H9 (cell line): ENCODE measurements at regions not wholly inside any gene's neighbourhood (a gene's known extent, or its start where the extent isn't known, plus 50 kb on each side); places are given as distances from the start of the nearest gene placed in this dataset.

Experiments
- DNase-seq: peaks from one replicate; pipeline ENCODE4 v3.0.0-alpha.2; 2017
- H2AFZ ChIP-seq: one replicate; pipeline ENCODE4 v1.6.1; 2013; ENCODE audit warnings: mild to moderate bottlenecking, low read length, control low read depth, moderate library complexity
- H2AK5ac ChIP-seq: 2 replicates; pipeline ENCODE4 v1.6.1; 2013; ENCODE audit warnings: low read length, control low read depth, mixed read lengths; ENCODE audit not compliant: insufficient read length
- H2BK120ac ChIP-seq: one replicate; pipeline ENCODE4 v1.6.1; 2013; ENCODE audit warnings: low read depth, mild to moderate bottlenecking, low read length, control low read depth, inconsistent platforms; ENCODE audit not compliant: poor library complexity, severe bottlenecking
- H2BK12ac ChIP-seq: 2 replicates; pipeline ENCODE4 v1.6.1; 2013; ENCODE audit warnings: low read length, control low read depth, mixed read lengths, low read depth; ENCODE audit not compliant: insufficient read length
- H2BK15ac ChIP-seq: 2 replicates; pipeline ENCODE4 v1.6.1; 2013; ENCODE audit warnings: low read depth, low read length, control low read depth
- H2BK20ac ChIP-seq: one replicate; pipeline ENCODE4 v1.6.1; 2013; ENCODE audit warnings: low read depth, mild to moderate bottlenecking, low read length, control low read depth, inconsistent platforms; ENCODE audit not compliant: poor library complexity, severe bottlenecking
- H2BK5ac ChIP-seq: 2 replicates; pipeline ENCODE4 v1.6.1; 2013; ENCODE audit warnings: low read length, control low read depth, mixed read lengths; ENCODE audit not compliant: insufficient read length
- H3K14ac ChIP-seq: 2 replicates; pipeline ENCODE4 v1.6.1; 2013; ENCODE audit warnings: low read length, control low read depth; ENCODE audit not compliant: insufficient read depth
- H3K18ac ChIP-seq: 2 replicates; pipeline ENCODE4 v1.6.1; 2013; ENCODE audit warnings: low read depth, mild to moderate bottlenecking, mixed read lengths, low read length, control low read depth; ENCODE audit not compliant: insufficient read length
- H3K23ac ChIP-seq: 2 replicates; pipeline ENCODE4 v1.6.1; 2013; ENCODE audit warnings: low read length, control low read depth, mixed read lengths, low read depth; ENCODE audit not compliant: insufficient read length
- H3K23me2 ChIP-seq: 2 replicates; pipeline ENCODE4 v1.6.1; 2013; ENCODE audit warnings: low read depth, mild to moderate bottlenecking, mixed read lengths, low read length, control low read depth; ENCODE audit not compliant: insufficient read length, poor library complexity, severe bottlenecking
- H3K27ac ChIP-seq: 2 replicates; pipeline ENCODE4 v1.5.1; 2013; ENCODE audit warnings: low read length, control low read depth, mixed read lengths, low read depth; ENCODE audit not compliant: insufficient read length
- H3K27me3 ChIP-seq: 2 replicates; pipeline ENCODE4 v1.6.1; 2013; ENCODE audit warnings: low read length, control low read depth, inconsistent platforms; ENCODE audit not compliant: insufficient read depth
- H3K4ac ChIP-seq: 2 replicates; pipeline ENCODE4 v1.6.1; 2013; ENCODE audit warnings: low read depth, mild to moderate bottlenecking, control low read depth, inconsistent platforms, low read length, moderate library complexity
- H3K4me1 ChIP-seq: 2 replicates; pipeline ENCODE4 v1.6.1; 2013; ENCODE audit warnings: low read length, control low read depth, inconsistent platforms; ENCODE audit not compliant: insufficient read depth
- H3K4me2 ChIP-seq: 2 replicates; pipeline ENCODE4 v1.6.1; 2013; ENCODE audit warnings: low read length, control low read depth, mixed read lengths; ENCODE audit not compliant: insufficient read length, insufficient read depth
- H3K56ac ChIP-seq: 2 replicates; pipeline ENCODE4 v1.6.1; 2013; ENCODE audit warnings: low read depth, mild to moderate bottlenecking, mixed read lengths, low read length, control low read depth; ENCODE audit not compliant: insufficient read length
- H3K79me1 ChIP-seq: 2 replicates; pipeline ENCODE4 v1.6.1; 2013; ENCODE audit warnings: low read depth, mild to moderate bottlenecking, moderate library complexity, low read length, control low read depth, inconsistent platforms; ENCODE audit not compliant: insufficient read depth, poor library complexity, severe bottlenecking
- H3K79me2 ChIP-seq: 2 replicates; pipeline ENCODE4 v1.6.1; 2013; ENCODE audit warnings: low read length, control low read depth, inconsistent platforms; ENCODE audit not compliant: insufficient read depth
- H3K9ac ChIP-seq: 2 replicates; pipeline ENCODE4 v1.6.1; 2013; ENCODE audit warnings: low read length, control low read depth, mixed read lengths; ENCODE audit not compliant: insufficient read length; ENCODE audit errors: extremely low read depth
- H3K9me3 ChIP-seq: one replicate; pipeline ENCODE4 v1.6.1; 2013; ENCODE audit warnings: low read depth, low read length, inconsistent platforms; ENCODE audit not compliant: control insufficient read depth
- H3T11ph ChIP-seq: one replicate; pipeline ENCODE4 v1.6.1; 2013; ENCODE audit warnings: mild to moderate bottlenecking, low read length, control low read depth, inconsistent platforms
- H4K20me1 ChIP-seq: one replicate; pipeline ENCODE4 v1.6.1; 2013; ENCODE audit not compliant: control insufficient read depth, insufficient read length, insufficient read depth
- H4K5ac ChIP-seq: 2 replicates; pipeline ENCODE4 v1.6.1; 2013; ENCODE audit warnings: low read depth, mild to moderate bottlenecking, mixed read lengths, low read length, control low read depth; ENCODE audit not compliant: insufficient read length
- H4K8ac ChIP-seq: replicated peaks from 2 replicates; pipeline ENCODE4 v1.6.1; 2013; ENCODE audit warnings: low read length, control low read depth, mixed read lengths, low read depth; ENCODE audit not compliant: insufficient read length
- H4K91ac ChIP-seq: 2 replicates; pipeline ENCODE4 v1.6.1; 2013; ENCODE audit warnings: low read depth, mild to moderate bottlenecking, moderate library complexity, mixed read lengths, low read length, control low read depth; ENCODE audit not compliant: insufficient read length
- H3K27ac Mint-ChIP-seq, 3 experiments: 2 replicates in 2 of 3; 3 replicates in 1 of 3; pipeline ENCODE4 v1.8.0; 2020 to 2021; ENCODE audit warnings: mixed read lengths in 3 of 3, mild to moderate bottlenecking in 1 of 3, moderate library complexity in 1 of 3
- H3K27me3 Mint-ChIP-seq: 2 replicates; pipeline ENCODE4 v1.8.0; 2021; ENCODE audit warnings: low read depth, mild to moderate bottlenecking, moderate library complexity, mixed read lengths
- H3K36me3 Mint-ChIP-seq, 3 experiments: 2 replicates in 2 of 3; 3 replicates in 1 of 3; pipeline ENCODE4 v1.8.0; 2020 to 2021; ENCODE audit warnings: low read depth in 3 of 3, mixed read lengths in 3 of 3; ENCODE audit not compliant: insufficient read depth in 1 of 3
- H3K4me1 Mint-ChIP-seq, 2 experiments: 2 replicates each; pipeline ENCODE4 v1.8.0; 2020; ENCODE audit warnings: mixed read lengths in 2 of 2
- H3K4me3 Mint-ChIP-seq, 2 experiments: 2 replicates in 1 of 2; 3 replicates in 1 of 2; pipeline ENCODE4 v1.8.0; 2020 to 2021; ENCODE audit warnings: mild to moderate bottlenecking in 2 of 2, mixed read lengths in 2 of 2, moderate library complexity in 1 of 2
- H3K9me3 Mint-ChIP-seq, 2 experiments: 2 replicates in 1 of 2; 3 replicates in 1 of 2; pipeline ENCODE4 v1.8.0; 2020; ENCODE audit warnings: mild to moderate bottlenecking in 2 of 2, mixed read lengths in 2 of 2, moderate library complexity in 1 of 2
- WGBS: extraction: QIAGEN DNeasy Blood & Tissue Kit; methylation state at CpG from one replicate; pipeline ENCODE4 v1.1.7; 2013; ENCODE audit warnings: missing lambda C conversion rate, low lambda C conversion rate, mixed read lengths; ENCODE audit not compliant: insufficient read length; ENCODE audit errors: extremely low coverage; 5-methylcytosine and 5-hydroxymethylcytosine counted together
- TF ChIP-seq, protein P1 (sequence below): fragments of 200-600 bp; sonication (generic); conservative IDR thresholded peaks from 3 replicates; pipeline ENCODE4 v1.8.0; 2021; ENCODE audit warnings: antibody characterized with exemption, mild to moderate bottlenecking

- H2BK15ac ChIP-seq, result no peak overlapping the region
- no peak overlapping the region for H3K27ac ChIP-seq
- H3K56ac ChIP-seq, result no peak overlapping the region
- H3K18ac ChIP-seq, result no peak overlapping the region
- no peaks in the 10 kb centered on the region for H3K79me1 ChIP-seq
- DNase-seq, result no peak
- H4K8ac ChIP-seq, result no peak overlapping the region
- no peak overlapping the region for H3K4ac ChIP-seq
- H3K23me2 ChIP-seq, result no peaks in the 10 kb centered on the region
- no peaks in the 10 kb centered on the region for H3K9me3 ChIP-seq
- TF ChIP-seq, protein P1, sequence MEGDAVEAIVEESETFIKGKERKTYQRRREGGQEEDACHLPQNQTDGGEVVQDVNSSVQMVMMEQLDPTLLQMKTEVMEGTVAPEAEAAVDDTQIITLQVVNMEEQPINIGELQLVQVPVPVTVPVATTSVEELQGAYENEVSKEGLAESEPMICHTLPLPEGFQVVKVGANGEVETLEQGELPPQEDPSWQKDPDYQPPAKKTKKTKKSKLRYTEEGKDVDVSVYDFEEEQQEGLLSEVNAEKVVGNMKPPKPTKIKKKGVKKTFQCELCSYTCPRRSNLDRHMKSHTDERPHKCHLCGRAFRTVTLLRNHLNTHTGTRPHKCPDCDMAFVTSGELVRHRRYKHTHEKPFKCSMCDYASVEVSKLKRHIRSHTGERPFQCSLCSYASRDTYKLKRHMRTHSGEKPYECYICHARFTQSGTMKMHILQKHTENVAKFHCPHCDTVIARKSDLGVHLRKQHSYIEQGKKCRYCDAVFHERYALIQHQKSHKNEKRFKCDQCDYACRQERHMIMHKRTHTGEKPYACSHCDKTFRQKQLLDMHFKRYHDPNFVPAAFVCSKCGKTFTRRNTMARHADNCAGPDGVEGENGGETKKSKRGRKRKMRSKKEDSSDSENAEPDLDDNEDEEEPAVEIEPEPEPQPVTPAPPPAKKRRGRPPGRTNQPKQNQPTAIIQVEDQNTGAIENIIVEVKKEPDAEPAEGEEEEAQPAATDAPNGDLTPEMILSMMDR, result no peak
- H4K5ac ChIP-seq, result no peak overlapping the region
- WGBS, result no CpG with 5 or more reads among the region's 1 CpG
- no peak overlapping the region for H3K4me2 ChIP-seq
- H3K27me3 Mint-ChIP-seq, result no peaks in the 10 kb centered on the region
- no peak overlapping the region for H2AFZ ChIP-seq
- no peak overlapping the region for H3T11ph ChIP-seq
- peaks cover 2% of the 10 kb centered on the region; the same call in 1 of the 2 replicates for H3K4me1 ChIP-seq
- H3K23ac ChIP-seq, result no peak overlapping the region
- no peak overlapping the region for H3K4me3 Mint-ChIP-seq
- no peak overlapping the region for H2AK5ac ChIP-seq
- H3K27me3 ChIP-seq, result no peaks in the 10 kb centered on the region
- H2BK5ac ChIP-seq, result no peak overlapping the region
- H3K14ac ChIP-seq, result no peak overlapping the region
- H3K9ac ChIP-seq, result no peak overlapping the region
- H4K20me1 ChIP-seq, result no peaks in the 10 kb centered on the region
- no peak overlapping the region for H4K91ac ChIP-seq
- no peak overlapping the region for H2BK120ac ChIP-seq
- no peaks in the 10 kb centered on the region for H3K9me3 Mint-ChIP-seq
- H3K36me3 Mint-ChIP-seq, result no peaks in the 10 kb centered on the region
- no peaks in the 10 kb centered on the region for H3K79me2 ChIP-seq
- no peak overlapping the region for H2BK12ac ChIP-seq
- no peak overlapping the region for H2BK20ac ChIP-seq
- no peak overlapping the region for H3K27ac Mint-ChIP-seq
- peaks cover 7 to 8% of the 10 kb centered on the region in 2 experiments for H3K4me1 Mint-ChIP-seq
These were observed 654.9 kb upstream of the GBE1 start for GRCh38 chr3:82416349-82416748.
